T follicular helper cell (primary cell): ENCODE measurements at regions not wholly inside any gene's neighbourhood (a gene's known extent, or its start where the extent isn't known, plus 50 kb on each side); places are given as distances from the start of the nearest gene placed in this dataset.

Experiments used
- DNase-seq: peaks from one replicate; pipeline ENCODE4 v3.0.0-alpha.2; 2020; ENCODE audit warnings: low read depth

DNA sequence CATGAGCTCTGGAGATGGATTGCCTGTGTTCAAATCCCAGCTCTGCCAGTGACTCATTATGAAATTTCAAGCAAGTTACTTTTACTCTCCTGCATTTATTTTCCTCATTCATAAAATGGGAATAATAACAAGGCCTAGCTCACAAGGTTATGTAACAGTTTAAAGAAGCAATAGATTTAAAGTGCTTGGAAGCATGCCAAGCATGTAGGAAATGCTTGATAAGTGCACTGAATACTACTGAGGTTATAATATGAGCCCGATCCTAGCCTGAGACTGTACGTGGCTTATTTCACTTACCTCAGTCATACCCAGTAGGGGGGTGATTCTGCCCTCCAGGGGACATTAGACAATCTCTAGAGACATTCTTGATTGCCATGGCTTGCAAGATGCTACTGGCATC lies 734.1 kb upstream of the WWC1 start:
- no peak for DNase-seq

DNA sequence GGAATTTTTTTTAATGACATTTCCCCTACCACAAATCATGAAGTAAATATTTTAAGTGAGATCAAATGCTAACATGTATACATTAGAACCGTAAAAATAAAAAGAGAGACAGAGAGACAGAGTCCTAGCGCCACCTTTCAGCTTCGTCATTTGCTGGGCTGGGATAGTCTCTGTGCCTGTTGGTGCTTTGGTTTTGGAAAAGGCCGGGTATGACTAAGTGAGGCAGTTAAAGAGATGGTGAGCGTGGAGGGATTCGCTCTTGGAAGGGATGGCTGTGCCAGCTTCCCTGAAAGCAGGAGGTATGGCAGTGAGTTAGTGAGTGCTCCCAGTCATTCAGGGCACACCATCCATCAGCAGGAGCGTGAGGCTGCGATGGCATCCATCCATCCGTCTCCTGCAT lies 729.6 kb upstream of the WWC1 start:
- DNase-seq, result no peak

DNA sequence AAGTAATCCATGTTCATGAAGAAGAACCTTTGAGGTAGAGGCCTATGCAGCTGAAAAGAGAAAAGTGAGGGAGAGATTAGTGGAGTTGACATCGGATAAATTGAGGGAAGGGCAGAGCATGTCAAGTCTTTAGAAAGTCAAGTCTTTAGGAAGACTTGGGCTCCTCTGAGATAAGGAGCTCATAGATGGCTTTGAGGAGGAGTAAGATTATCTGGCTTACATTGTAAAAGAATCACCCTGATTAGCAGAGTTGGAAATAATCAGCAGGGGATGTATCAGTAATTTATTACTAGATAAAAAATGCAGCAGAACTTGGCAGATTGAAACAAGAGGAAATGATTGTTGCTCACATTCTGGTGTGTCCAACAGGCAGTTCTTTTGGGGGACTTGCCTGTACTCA lies 727.2 kb upstream of the WWC1 start:
- DNase-seq, result no peak

GRCh38 chr5:167565189-167565954 lies 726.1 kb upstream of the WWC1 start:
- no peak for DNase-seq

DNA sequence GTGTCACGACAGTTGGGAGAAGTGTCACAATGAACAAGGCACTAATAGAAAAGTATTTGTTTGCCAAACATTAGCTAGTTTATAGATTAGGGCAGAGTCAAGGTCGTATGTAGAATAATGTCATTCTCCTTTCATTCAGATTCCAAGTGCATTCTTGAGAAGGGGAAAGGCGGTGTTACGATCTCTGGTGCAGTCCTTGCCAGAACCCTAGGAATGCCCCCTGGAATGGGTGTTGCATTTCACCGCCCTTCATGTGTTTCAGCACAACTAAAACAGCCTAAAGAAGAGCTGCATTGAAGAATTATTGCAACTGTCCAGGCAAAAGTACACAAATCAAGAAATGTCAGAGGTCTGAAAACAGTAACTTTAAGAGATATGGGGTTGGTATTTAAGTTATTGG lies 721.0 kb upstream of the WWC1 start:
- no peak for DNase-seq

DNA sequence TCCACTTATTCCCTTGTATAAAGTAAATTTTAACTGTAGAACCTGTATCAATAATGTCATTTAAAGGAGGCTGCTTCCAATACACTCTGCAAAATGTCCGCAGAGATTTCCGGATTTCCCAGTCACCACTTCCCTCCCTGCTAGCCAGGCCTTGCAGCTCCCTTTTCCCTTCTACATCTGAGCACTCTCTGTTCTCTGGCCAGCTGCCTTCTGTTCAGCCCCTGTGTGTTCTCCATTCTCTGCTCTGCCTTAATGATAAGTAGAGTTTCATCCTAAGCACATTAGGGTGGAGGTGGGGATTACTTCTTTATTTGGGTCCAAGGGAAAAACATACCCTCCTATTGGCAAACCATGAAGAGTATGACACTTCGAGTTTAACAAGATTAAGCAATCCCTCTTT lies 719.6 kb upstream of the WWC1 start:
- no peak for DNase-seq

DNA sequence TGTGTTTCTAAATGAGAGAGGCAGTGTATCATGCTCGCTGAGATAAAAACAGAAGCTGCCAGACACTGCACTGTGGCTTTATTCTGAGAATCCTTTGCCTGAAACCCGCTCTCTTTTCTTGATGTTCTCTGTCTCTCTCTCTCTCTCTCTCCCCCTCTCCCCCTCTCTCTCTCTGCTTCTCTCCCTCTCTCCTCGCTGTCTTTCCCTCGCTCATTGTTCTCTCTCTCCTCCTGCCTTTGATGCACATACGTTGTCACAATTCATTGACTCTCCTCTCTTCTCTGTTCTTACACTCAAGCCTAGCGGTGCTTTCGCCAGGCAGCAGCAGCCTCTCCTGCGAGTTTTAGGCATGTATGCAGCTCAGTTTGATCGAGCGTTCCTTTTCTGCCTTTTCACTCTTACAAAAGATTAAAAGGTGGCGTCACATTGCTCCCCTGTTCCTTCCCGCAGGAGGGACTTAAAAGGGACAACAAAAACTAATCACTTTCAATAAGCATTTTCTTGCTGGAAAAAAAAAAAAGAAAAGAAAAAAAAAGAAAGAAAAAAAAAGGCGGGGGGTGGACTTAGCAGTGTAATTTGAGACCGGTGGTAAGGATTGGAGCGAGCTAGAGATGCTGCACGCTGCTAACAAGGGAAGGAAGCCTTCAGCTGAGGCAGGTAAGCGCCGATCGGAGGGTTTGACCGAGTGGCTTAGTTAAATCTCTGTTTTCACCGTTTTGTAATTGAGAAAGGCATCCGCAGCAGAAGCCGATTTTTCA lies 717.9 kb upstream of the WWC1 start:
- DNase-seq, result no peak

- no peak for DNase-seq
Measured at GRCh38 chr5:167574464-167574863, 717.0 kb upstream of the WWC1 start.

DNA sequence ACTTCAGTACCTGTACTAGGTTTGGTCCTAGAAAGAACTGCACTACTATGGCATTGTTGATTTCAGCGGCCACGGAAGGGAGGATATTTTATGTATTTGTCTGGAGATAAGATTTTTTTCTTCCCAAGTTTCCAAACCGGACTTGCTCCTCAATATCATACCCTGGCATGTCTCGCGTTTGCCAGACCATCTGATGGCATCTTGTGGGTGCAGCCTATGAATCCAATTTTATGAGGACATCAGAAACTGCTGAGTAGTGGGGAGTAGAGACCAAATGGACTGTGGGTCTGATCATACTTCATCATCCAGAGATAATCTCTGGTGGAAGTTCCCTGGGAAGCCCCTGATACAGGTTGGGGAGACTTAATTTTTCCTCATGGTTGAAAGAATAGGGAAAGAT lies 716.1 kb upstream of the WWC1 start:
- DNase-seq, result no peak

GRCh38 chr5:167576126-167576525 lies 715.3 kb upstream of the WWC1 start:
- DNase-seq, result no peak

DNA sequence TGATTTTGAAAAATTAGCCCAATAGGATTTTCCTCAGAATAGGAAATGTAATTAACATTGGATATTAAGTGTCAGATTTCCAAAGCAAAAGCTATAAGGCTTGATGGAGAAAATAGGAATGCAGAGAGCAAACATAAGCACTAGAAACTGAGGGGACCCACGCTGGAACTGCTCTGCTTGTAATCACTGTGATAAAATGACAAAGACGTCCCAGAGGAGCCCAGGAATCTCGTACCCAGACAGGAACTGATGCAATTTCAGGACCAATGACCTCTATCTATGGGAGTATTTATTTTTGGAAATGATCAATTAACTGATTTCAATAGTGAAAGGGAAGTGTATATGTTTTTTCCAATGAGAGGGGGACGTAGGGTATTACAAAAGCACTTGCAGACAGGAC lies 714.5 kb upstream of the WWC1 start:
- DNase-seq, result no peak

GRCh38 chr5:167577616-167578015 lies 713.8 kb upstream of the WWC1 start:
- DNase-seq, result no peak

GRCh38 chr5:167578977-167579692 lies 712.3 kb upstream of the WWC1 start:
- DNase-seq, result no peak

DNA sequence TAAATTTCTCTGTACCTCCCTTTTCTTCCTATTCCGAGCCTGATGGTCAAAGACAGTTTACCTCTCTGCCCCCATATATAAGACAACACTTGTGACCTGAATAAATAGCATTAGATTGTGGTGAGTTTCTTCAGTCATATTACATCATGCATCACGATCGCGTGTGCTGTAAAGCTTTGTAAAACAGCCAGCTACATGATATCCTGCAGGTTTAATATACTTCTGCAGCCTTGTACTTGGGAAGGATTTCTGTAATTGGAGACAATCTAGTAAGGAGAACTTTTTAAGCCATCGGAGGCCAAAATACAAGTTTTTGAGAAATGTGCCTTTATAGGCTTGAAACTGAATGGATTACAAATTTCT lies 711.8 kb upstream of the WWC1 start:
- no peak for DNase-seq

- no peak for DNase-seq
Measured at GRCh38 chr5:167580608-167581007, 710.8 kb upstream of the WWC1 start.

DNA sequence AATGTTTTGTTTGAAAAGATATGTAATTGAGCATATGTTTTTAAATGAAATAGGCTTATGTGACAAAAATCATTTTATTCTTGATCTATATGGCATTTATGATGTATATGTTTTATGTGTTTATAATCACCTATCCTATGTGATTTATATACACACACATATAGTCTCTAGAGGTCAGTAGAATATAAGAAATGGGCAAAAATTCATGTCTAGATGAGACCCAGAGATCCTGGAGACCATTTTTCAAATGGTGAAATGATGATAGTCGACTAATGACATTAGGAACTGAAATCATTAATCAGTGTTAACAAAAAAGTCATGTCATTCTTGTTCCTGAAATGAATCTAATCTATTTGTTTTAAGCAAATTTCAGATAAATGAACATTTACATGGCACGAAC lies 709.2 kb upstream of the WWC1 start:
- DNase-seq, result no peak

DNA sequence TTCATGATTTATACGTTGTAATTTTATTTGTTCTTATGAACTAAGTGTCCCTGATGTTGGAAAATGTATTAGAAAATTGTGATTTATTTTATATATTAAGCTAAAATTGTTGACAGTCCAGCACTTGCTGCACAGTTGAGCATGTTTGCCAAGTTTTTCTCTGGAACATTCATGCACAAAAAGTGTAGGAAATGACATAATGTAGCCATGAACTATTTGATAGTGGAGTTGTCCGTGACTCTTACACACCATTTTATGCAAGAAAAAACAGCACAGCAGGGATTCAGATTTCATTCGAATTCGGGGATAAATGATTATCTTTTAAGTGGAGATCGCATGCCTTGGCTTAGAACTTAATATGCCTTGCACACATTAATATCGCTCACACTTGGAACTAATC lies 708.6 kb upstream of the WWC1 start:
- DNase-seq, result no peak

GRCh38 chr5:167585184-167585583 lies 706.3 kb upstream of the WWC1 start:
- no peak for DNase-seq

- DNase-seq, result no peak
Measured at GRCh38 chr5:167587772-167588437, 703.5 kb upstream of the WWC1 start.

DNA sequence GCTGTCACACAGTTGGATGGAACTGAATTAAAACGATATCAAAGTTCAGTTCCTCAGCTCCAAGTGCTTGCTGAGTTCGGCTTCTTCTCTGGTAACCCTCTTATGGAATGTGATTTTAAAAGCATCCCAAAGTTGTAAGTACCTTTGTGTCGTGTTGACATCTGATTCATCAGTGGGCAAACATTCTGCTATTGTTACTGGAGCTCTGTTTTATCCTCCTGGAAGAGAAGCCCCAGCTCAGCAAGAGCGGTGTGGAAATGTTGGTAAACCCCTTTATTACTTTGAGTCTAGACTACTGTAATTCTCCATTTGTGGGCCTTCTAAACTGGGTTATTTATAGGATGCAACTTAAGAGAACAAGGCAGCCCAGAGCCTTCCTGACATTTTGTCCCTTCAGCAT lies 699.3 kb upstream of the WWC1 start:
- no peak for DNase-seq

- no peak for DNase-seq
Measured at GRCh38 chr5:167593329-167594060, 698.0 kb upstream of the WWC1 start.

DNA sequence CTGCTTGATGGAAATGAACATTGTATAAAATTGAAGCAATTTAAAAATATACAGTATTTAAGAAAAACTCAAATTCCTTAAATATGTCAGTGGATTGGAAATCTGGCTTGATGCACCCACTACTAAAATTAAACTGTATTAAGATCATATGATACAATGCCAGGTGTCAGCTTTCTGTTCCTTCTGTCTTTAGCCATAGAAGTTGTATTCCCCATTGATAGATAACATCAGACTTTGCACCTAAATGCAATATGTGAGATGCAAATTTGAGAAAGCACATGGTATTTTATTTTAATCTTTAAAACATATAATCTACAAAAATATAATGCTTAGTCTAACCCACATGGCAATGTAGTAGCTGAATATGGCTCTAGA lies 697.4 kb upstream of the WWC1 start:
- DNase-seq, result no peak
